ENCODE measurements at regions not wholly inside any gene's neighbourhood (a gene's known extent, or its start where the extent isn't known, plus 50 kb on each side); places are given as distances from the start of the nearest gene placed in this dataset.
A peak's percentile ranks its signal among the peaks of the same experiment; 100 is the strongest.

DNA sequence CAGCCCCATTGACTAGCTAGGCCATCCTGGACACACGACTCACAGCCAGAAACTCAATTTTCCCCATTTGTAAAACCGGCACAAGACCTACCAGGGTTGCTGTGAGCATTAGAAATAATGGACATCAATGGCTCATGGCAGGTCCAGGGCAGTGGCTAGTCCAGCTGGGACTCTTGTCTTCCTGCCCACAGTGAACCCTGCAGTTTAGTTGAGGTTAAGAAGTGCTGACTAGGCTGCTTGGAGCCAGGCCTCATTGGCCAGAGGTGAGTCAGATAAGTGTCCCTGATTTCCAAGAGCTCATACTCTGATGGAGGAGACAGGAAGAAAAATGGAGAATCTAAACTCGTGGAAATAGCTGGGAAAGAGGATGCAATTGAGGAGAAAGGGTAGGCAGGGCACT is 123.4 kb upstream of the ZNF92 start:
- no peak overlapping the region for H3K4me3 ChIP-seq (replicated peaks; ENCODE audit: low read depth, low read length)
- TF ChIP-seq, protein P1, sequence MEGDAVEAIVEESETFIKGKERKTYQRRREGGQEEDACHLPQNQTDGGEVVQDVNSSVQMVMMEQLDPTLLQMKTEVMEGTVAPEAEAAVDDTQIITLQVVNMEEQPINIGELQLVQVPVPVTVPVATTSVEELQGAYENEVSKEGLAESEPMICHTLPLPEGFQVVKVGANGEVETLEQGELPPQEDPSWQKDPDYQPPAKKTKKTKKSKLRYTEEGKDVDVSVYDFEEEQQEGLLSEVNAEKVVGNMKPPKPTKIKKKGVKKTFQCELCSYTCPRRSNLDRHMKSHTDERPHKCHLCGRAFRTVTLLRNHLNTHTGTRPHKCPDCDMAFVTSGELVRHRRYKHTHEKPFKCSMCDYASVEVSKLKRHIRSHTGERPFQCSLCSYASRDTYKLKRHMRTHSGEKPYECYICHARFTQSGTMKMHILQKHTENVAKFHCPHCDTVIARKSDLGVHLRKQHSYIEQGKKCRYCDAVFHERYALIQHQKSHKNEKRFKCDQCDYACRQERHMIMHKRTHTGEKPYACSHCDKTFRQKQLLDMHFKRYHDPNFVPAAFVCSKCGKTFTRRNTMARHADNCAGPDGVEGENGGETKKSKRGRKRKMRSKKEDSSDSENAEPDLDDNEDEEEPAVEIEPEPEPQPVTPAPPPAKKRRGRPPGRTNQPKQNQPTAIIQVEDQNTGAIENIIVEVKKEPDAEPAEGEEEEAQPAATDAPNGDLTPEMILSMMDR (IDR thresholded peaks at IDR 0.05; ENCODE audit: insufficient read depth, low read length, poor library complexity, severe bottlenecking) = no peak
- H3K36me3 ChIP-seq (ENCODE audit: control insufficient read depth, insufficient read depth, low read length) = no peaks in the 10 kb centered on the region
- no peaks in the 10 kb centered on the region; the same call in 1 of the 2 replicates for H3K27me3 ChIP-seq (replicated peaks; ENCODE audit: control insufficient read depth, insufficient read depth, low read length)
- DNase-seq (ENCODE audit: extremely low read depth, insufficient read length) = no peak

DNA sequence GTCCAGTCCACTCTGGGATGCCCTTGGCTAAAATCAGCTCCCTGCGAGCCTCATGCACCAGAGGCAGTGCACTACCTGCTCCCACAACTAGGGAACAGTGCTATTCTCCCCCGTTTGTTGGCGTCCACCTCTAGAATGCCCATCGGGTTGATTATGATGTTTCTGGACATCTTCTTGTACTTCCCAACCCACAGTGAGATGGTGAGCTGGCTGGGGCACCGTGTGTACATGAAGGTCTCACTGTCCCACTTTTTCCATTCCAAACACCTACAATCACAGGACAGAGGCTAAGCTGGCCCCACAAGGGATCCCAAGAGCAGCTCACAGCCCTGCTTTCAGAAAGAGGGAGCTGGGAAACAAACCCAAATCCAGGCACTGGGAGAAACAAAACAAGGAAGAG is 126.2 kb upstream of the ZNF92 start:
- TF ChIP-seq, protein P1 (IDR thresholded peaks at IDR 0.05; ENCODE audit: insufficient read depth, low read length, poor library complexity, severe bottlenecking) = no peak
- no peak for DNase-seq (ENCODE audit: extremely low read depth, insufficient read length)
- Histone ChIP-seq H3K27me3 (replicated peaks; ENCODE audit: control insufficient read depth, insufficient read depth, low read length) (no peaks in the 10 kb centered on the region; the same call in 1 of the 2 replicates), H3K4me3 (replicated peaks; ENCODE audit: low read depth, low read length) (no peak overlapping the region), H3K36me3 (ENCODE audit: control insufficient read depth, insufficient read depth, low read length) (no peaks in the 10 kb centered on the region)

DNA sequence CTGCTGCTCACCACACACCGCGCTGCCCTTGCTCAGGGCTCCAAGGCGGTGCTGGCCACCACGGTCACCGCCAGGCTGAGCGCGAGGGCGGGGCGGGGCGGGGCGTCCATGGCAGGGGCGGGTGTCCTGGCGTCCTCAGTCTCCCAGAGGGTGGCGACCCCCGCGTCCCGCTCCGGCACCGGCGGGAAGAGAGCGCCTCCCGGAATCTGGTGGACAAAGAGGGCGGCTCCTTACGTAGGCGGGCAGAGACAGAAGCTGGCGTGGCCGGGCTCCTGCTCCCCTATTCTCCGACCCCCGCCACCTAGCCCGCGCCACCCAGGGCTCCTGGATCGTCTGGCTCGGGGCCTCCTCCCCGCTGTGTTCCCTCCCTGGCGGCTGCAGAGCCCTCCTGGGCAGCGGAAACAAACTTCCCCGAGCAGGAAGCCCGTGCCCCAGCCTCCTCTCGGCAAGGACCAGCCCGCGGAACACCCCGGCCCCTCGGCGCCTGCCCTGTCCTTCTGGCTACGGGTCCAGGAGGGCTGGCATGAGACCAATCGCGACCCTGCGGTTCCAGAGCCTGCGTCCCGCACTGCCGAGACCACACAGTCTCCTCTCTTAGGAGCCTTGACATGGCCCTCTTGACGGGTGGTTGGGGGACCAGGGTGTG is 133.8 kb upstream of the ZNF92 start:
- no peak for DNase-seq (ENCODE audit: extremely low read depth, insufficient read length)
- no peaks in the 10 kb centered on the region for H3K36me3 ChIP-seq (ENCODE audit: control insufficient read depth, insufficient read depth, low read length)
- no peaks in the 10 kb centered on the region for H3K27me3 ChIP-seq (replicated peaks; ENCODE audit: control insufficient read depth, insufficient read depth, low read length)
- TF ChIP-seq, protein P1 (IDR thresholded peaks at IDR 0.05; ENCODE audit: insufficient read depth, low read length, poor library complexity, severe bottlenecking) = no peak
- H3K4me3 ChIP-seq (replicated peaks; ENCODE audit: low read depth, low read length) = peak overlapping the region; percentile 18

DNA sequence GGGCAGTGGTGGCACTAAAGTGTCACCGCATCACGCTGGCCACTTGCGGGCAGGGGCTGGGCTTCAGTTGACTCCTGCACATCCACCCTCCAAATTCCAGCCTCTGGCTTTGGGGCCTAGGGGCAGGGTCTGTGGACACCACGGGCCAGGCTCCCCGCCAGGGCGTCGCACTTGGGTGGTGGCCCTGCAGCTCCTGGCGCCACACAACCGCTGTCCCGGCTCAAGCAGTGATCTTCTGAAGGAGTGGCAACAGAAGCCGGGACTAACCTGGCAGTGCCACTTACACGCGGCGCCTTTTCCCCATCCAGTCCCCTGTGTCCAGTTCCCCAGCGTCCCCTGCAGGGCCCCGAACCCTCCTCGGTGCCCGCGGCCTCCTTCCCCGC is 134.3 kb upstream of the ZNF92 start:
- Histone ChIP-seq H3K4me3 (replicated peaks; ENCODE audit: low read depth, low read length) (no peak overlapping the region), H3K27me3 (replicated peaks; ENCODE audit: control insufficient read depth, insufficient read depth, low read length) (no peaks in the 10 kb centered on the region), H3K36me3 (ENCODE audit: control insufficient read depth, insufficient read depth, low read length) (no peaks in the 10 kb centered on the region)
- TF ChIP-seq, protein P1 (IDR thresholded peaks at IDR 0.05; ENCODE audit: insufficient read depth, low read length, poor library complexity, severe bottlenecking) = no peak
- DNase-seq (ENCODE audit: extremely low read depth, insufficient read length) = no peak

DNA sequence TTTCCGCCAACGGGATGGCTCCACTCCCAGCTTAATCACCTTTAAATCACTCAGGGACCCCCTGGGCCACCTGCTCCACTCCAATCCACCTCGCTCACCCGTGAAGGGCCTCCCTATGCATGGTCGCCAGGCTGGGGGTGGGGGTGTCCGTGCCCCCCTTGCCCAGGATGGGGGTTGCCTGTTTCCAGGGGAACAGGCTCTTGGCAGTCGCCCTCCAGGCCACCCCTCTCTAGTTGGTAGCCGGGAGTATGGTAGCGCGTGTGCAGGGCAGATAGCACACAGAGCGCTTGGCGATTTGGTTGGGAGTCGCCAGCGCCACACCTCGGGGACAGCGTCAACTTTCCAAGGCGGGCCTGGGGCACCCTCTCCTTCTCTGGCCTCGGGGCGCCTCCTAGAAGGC is 134.9 kb upstream of the ZNF92 start:
- Histone ChIP-seq H3K4me3 (replicated peaks; ENCODE audit: low read depth, low read length) (no peak overlapping the region), H3K27me3 (replicated peaks; ENCODE audit: control insufficient read depth, insufficient read depth, low read length) (no peaks in the 10 kb centered on the region), H3K36me3 (ENCODE audit: control insufficient read depth, insufficient read depth, low read length) (no peaks in the 10 kb centered on the region)
- no peak for DNase-seq (ENCODE audit: extremely low read depth, insufficient read length)
- TF ChIP-seq, protein P1 (IDR thresholded peaks at IDR 0.05; ENCODE audit: insufficient read depth, low read length, poor library complexity, severe bottlenecking) = no peak

DNA sequence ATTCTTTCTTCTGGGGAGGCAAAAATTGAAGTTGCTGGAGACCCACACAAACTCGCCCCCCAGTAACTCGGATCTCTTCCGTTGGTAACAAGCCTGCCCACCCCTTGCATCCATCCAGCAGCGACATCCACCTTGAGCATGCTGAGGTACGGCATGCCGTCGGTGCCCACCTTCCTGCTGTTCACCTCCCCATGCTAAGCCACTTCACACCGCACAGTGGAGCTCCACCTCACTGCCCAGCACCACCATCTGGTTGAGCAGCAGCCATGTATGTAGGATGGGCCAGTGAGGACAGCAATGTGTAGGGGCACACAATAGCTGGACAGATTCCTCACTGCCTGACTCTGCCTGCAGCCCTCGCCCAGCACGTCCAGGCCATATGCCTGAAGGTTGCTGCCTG is 138.1 kb upstream of the ZNF92 start:
- Histone ChIP-seq H3K27me3 (replicated peaks; ENCODE audit: control insufficient read depth, insufficient read depth, low read length) (no peaks in the 10 kb centered on the region), H3K4me3 (replicated peaks; ENCODE audit: low read depth, low read length) (no peak overlapping the region), H3K36me3 (ENCODE audit: control insufficient read depth, insufficient read depth, low read length) (no peaks in the 10 kb centered on the region)
- DNase-seq (ENCODE audit: extremely low read depth, insufficient read length) = no peak
- TF ChIP-seq, protein P1 (IDR thresholded peaks at IDR 0.05; ENCODE audit: insufficient read depth, low read length, poor library complexity, severe bottlenecking) = no peak
